HEK293 (cell line): ENCODE measurements at regions not wholly inside any gene's neighbourhood (a gene's known extent, or its start where the extent isn't known, plus 50 kb on each side); places are given as distances from the start of the nearest gene placed in this dataset.

Source experiments
- YY1 ChIP-seq: fragments of 450-650 bp; formaldehyde crosslinking; IDR thresholded peaks from 2 replicates; pipeline ENCODE4 v1.5.1; 2018; ENCODE audit warnings: missing biosample characterization, missing genetic modification characterization
- ZBTB48 ChIP-seq: fragments of 450-650 bp; formaldehyde crosslinking; IDR thresholded peaks from 2 replicates; pipeline ENCODE4 v1.5.1; 2016; ENCODE audit warnings: missing biosample characterization, missing genetic modification characterization

DNA sequence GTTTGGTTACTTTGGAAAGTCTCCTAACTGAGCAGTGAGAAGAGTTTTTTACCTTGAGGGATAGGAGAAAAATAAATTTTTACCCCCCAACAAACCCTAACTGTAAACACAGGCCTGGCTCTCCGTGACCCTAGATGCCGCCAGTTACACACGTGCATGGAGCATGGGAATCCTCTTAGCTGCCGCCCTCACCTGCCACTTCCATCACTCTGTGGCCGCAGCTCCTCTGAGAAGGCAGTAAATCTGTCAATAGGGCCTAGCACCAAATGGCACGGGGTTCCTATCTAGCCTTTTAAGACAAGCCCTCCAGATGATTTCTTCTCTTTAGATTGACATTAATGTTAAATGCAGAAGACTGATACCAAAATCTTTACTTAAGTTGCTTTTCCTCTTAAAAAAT, 330.3 kb upstream of the FAM241A start:
- TF ChIP-seq ZBTB48: no peak
- TF ChIP-seq YY1 (tag by site-specific recombination): no peak
